ENCODE measurements at regions not wholly inside any gene's neighbourhood (a gene's known extent, or its start where the extent isn't known, plus 50 kb on each side); places are given as distances from the start of the nearest gene placed in this dataset.

- H3K4me3 Mint-ChIP-seq, result no peak overlapping the region
- no peak for DNase-seq (ENCODE audit: low spot score)
- H3K27me3 Mint-ChIP-seq (ENCODE audit: low read depth), result peaks cover 23% of the 10 kb centered on the region
- no peaks in the 10 kb centered on the region for H3K9me3 Mint-ChIP-seq
- H3K27ac Mint-ChIP-seq, result no peak overlapping the region
- H3K4me1 Mint-ChIP-seq (ENCODE audit: low read depth), result no peaks in the 10 kb centered on the region
- H3K36me3 Mint-ChIP-seq (ENCODE audit: low read depth), result no peaks in the 10 kb centered on the region
Observed at GRCh38 chr15:70159001-70159712, 61.4 kb upstream of the TLE3 start.

GRCh38 chr15:70158309-70159000 lies 60.7 kb upstream of the TLE3 start:
- DNase-seq (ENCODE audit: low spot score), result no peak
- Mint-ChIP-seq H3K4me3 (no peak overlapping the region), H3K9me3 (no peaks in the 10 kb centered on the region), H3K36me3 (ENCODE audit: low read depth) (no peaks in the 10 kb centered on the region), H3K27me3 (ENCODE audit: low read depth) (peaks cover 23% of the 10 kb centered on the region), H3K4me1 (ENCODE audit: low read depth) (no peaks in the 10 kb centered on the region), H3K27ac (no peak overlapping the region)

GRCh38 chr15:70156671-70157271 lies 59.1 kb upstream of the TLE3 start:
- H3K27ac Mint-ChIP-seq, result no peak overlapping the region
- no peak for DNase-seq (ENCODE audit: low spot score)

GRCh38 chr15:70154718-70155347 lies 57.1 kb upstream of the TLE3 start:
- DNase-seq (ENCODE audit: low spot score), result no peak
- Mint-ChIP-seq H3K4me3 (no peak overlapping the region), H3K27ac (no peak overlapping the region), H3K27me3 (ENCODE audit: low read depth) (peaks cover 31% of the 10 kb centered on the region), H3K4me1 (ENCODE audit: low read depth) (no peaks in the 10 kb centered on the region), H3K36me3 (ENCODE audit: low read depth) (no peaks in the 10 kb centered on the region), H3K9me3 (no peaks in the 10 kb centered on the region)

More at GRCh38 chr15:70156671-70157271, 59.1 kb upstream of the TLE3 start:
- H3K9me3 Mint-ChIP-seq, result no peaks in the 10 kb centered on the region
- peaks cover 23% of the 10 kb centered on the region for H3K27me3 Mint-ChIP-seq (ENCODE audit: low read depth)
- H3K36me3 Mint-ChIP-seq (ENCODE audit: low read depth), result no peaks in the 10 kb centered on the region
- no peak overlapping the region for H3K4me3 Mint-ChIP-seq
- no peaks in the 10 kb centered on the region for H3K4me1 Mint-ChIP-seq (ENCODE audit: low read depth)

- Mint-ChIP-seq H3K4me3 (no peak overlapping the region), H3K36me3 (ENCODE audit: low read depth) (no peaks in the 10 kb centered on the region), H3K4me1 (ENCODE audit: low read depth) (no peaks in the 10 kb centered on the region), H3K9me3 (no peaks in the 10 kb centered on the region), H3K27me3 (ENCODE audit: low read depth) (peaks cover 33% of the 10 kb centered on the region), H3K27ac (no peak overlapping the region)
- no peak for DNase-seq (ENCODE audit: low spot score)
Observed at GRCh38 chr15:70153921-70154717, 56.4 kb upstream of the TLE3 start.

GRCh38 chr15:70152070-70152480 lies 54.4 kb upstream of the TLE3 start:
- Mint-ChIP-seq H3K36me3 (ENCODE audit: low read depth) (no peaks in the 10 kb centered on the region), H3K27me3 (ENCODE audit: low read depth) (peaks cover 36% of the 10 kb centered on the region), H3K4me1 (ENCODE audit: low read depth) (no peaks in the 10 kb centered on the region), H3K4me3 (no peak overlapping the region), H3K27ac (no peak overlapping the region), H3K9me3 (no peaks in the 10 kb centered on the region)
- DNase-seq (ENCODE audit: low spot score), result no peak

GRCh38 chr15:70151462-70151861 lies 53.7 kb upstream of the TLE3 start:
- Mint-ChIP-seq H3K4me3 (no peak overlapping the region), H3K4me1 (ENCODE audit: low read depth) (no peaks in the 10 kb centered on the region), H3K36me3 (ENCODE audit: low read depth) (no peaks in the 10 kb centered on the region), H3K27me3 (ENCODE audit: low read depth) (peaks cover 41% of the 10 kb centered on the region), H3K9me3 (no peaks in the 10 kb centered on the region), H3K27ac (no peak overlapping the region)
- no peak for DNase-seq (ENCODE audit: low spot score)

GRCh38 chr15:70151003-70151402 lies 53.3 kb upstream of the TLE3 start:
- H3K36me3 Mint-ChIP-seq (ENCODE audit: low read depth), result no peaks in the 10 kb centered on the region
- no peak overlapping the region for H3K4me3 Mint-ChIP-seq
- no peaks in the 10 kb centered on the region for H3K9me3 Mint-ChIP-seq
- H3K27me3 Mint-ChIP-seq (ENCODE audit: low read depth), result peaks cover 45% of the 10 kb centered on the region
- no peak for DNase-seq (ENCODE audit: low spot score)
- H3K27ac Mint-ChIP-seq, result no peak overlapping the region
- no peaks in the 10 kb centered on the region for H3K4me1 Mint-ChIP-seq (ENCODE audit: low read depth)

- no peak for DNase-seq (ENCODE audit: low spot score)
- Mint-ChIP-seq H3K27ac (no peak overlapping the region), H3K4me3 (no peak overlapping the region), H3K4me1 (ENCODE audit: low read depth) (no peaks in the 10 kb centered on the region), H3K36me3 (ENCODE audit: low read depth) (no peaks in the 10 kb centered on the region), H3K27me3 (ENCODE audit: low read depth) (peaks cover 52% of the 10 kb centered on the region), H3K9me3 (no peaks in the 10 kb centered on the region)
Observed at GRCh38 chr15:70150405-70150747, 52.7 kb upstream of the TLE3 start.

- Mint-ChIP-seq H3K27me3 (ENCODE audit: low read depth) (peaks cover 53% of the 10 kb centered on the region), H3K9me3 (no peaks in the 10 kb centered on the region), H3K4me3 (no peak overlapping the region), H3K4me1 (ENCODE audit: low read depth) (no peaks in the 10 kb centered on the region), H3K36me3 (ENCODE audit: low read depth) (no peaks in the 10 kb centered on the region), H3K27ac (no peak overlapping the region)
- DNase-seq (ENCODE audit: low spot score), result no peak
Observed at GRCh38 chr15:70149667-70150404, 52.1 kb upstream of the TLE3 start.

GRCh38 chr15:70147778-70148177 lies 50.1 kb upstream of the TLE3 start:
- Mint-ChIP-seq H3K4me3 (no peak overlapping the region), H3K36me3 (ENCODE audit: low read depth) (no peaks in the 10 kb centered on the region), H3K27ac (no peak overlapping the region), H3K9me3 (no peaks in the 10 kb centered on the region), H3K4me1 (ENCODE audit: low read depth) (peaks cover 2% of the 10 kb centered on the region), H3K27me3 (ENCODE audit: low read depth) (peaks cover 68% of the 10 kb centered on the region)
- no peak for DNase-seq (ENCODE audit: low spot score)
